ENCODE measurements at regions not wholly inside any gene's neighbourhood (a gene's known extent, or its start where the extent isn't known, plus 50 kb on each side); places are given as distances from the start of the nearest gene placed in this dataset.

GRCh38 chr15:79373113-79373512 is 59.0 kb upstream of the MINAR1 start:
- DNase-seq (ENCODE audit: low read depth): peak; percentile 93

- DNase-seq (ENCODE audit: low read depth): no peak
Observed at GRCh38 chr15:79373728-79374127, 58.4 kb upstream of the MINAR1 start.

GRCh38 chr15:79376383-79376782 is 55.8 kb upstream of the MINAR1 start:
- no peak for DNase-seq (ENCODE audit: low read depth)

GRCh38 chr15:79378394-79379109 is 53.6 kb upstream of the MINAR1 start:
- DNase-seq (ENCODE audit: low read depth): no peak

GRCh38 chr15:79380755-79381497 is 51.2 kb upstream of the MINAR1 start:
- peak; percentile 61 for DNase-seq (ENCODE audit: low read depth)

- DNase-seq (ENCODE audit: low read depth): no peak
Observed at GRCh38 chr15:79381593-79381992, 50.5 kb upstream of the MINAR1 start.

Measured in amniotic epithelial cell (primary cell).